A549 (cell line): ENCODE measurements at regions not wholly inside any gene's neighbourhood (a gene's known extent, or its start where the extent isn't known, plus 50 kb on each side); places are given as distances from the start of the nearest gene placed in this dataset.

Experiments used
- EP300 ChIP-seq, 2 experiments: fragments of >200 bp; sonication (Bioruptor Twin); formaldehyde crosslinking; IDR thresholded peaks; 2 replicates in 1 of 2; 3 replicates in 1 of 2; pipeline ENCODE4 v1.6.1; 2016 to 2017
- PHF8 ChIP-seq: fragments of 200-600 bp; sonication (generic); IDR thresholded peaks from 2 replicates; pipeline ENCODE4 v1.6.1; 2016; ENCODE audit warnings: low read depth, mild to moderate bottlenecking, antibody characterized with exemption, moderate library complexity, borderline replicate concordance
- POLR2A ChIP-seq: IDR thresholded peaks from 2 replicates; pipeline ENCODE4 v1.6.1; 2012; ENCODE audit warnings: mild to moderate bottlenecking, low read length
- RCOR1 ChIP-seq: fragments of 150-350 bp; IDR thresholded peaks from 2 replicates; pipeline ENCODE4 v1.6.1; 2014; ENCODE audit warnings: antibody characterized with exemption, low read length, low read depth
- ZC3H11A ChIP-seq: fragments of 450-650 bp; IDR thresholded peaks from 2 replicates; pipeline ENCODE4 v1.6.1; 2014; ENCODE audit warnings: antibody characterized with exemption, mild to moderate bottlenecking
- TF ChIP-seq, protein P1 (sequence below): IDR thresholded peaks from 2 replicates; pipeline ENCODE4 v1.6.1; 2012
- TF ChIP-seq, protein P2 (sequence below): fragments of >200 bp; sonication (Bioruptor Twin); formaldehyde crosslinking; IDR thresholded peaks from 3 replicates; pipeline ENCODE4 v1.5.1; 2016
- TF ChIP-seq, protein P3 (sequence below): fragments of 250-450 bp; sonication (Bioruptor Pico); IDR thresholded peaks from 2 replicates; pipeline ENCODE4 v1.5.0; 2020; ENCODE audit warnings: low read depth, mild to moderate bottlenecking, moderate library complexity
- TF ChIP-seq, protein P4 (sequence below): fragments of 450-650 bp; IDR thresholded peaks from 2 replicates; pipeline ENCODE4 v1.6.1; 2014; ENCODE audit warnings: antibody characterized with exemption

DNA sequence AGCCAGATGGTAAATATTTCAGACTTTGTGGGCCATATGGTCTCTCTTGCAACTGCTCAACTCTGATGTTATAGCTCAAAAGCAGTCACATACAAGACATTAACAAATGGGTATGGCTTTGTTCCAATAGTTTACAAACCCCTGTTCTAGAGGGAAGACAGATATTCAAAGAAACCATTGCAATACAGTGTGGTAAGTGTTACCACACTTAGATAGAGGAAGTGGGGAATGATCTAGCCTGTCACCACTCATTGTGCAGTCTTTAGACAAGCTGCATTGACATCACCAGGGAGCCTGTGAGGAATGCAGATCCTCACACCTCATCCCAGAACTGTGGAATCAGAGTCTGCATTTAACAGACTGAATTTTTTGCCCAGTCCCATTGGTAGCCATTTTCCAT is 80.0 kb upstream of the RGS6 start:
- TF ChIP-seq RCOR1 (no peak), ZC3H11A (no peak), POLR2A (no peak), EP300 (IDR thresholded peaks at IDR 0.05) (no peak), PHF8 (no peak)
- TF ChIP-seq, protein P1, sequence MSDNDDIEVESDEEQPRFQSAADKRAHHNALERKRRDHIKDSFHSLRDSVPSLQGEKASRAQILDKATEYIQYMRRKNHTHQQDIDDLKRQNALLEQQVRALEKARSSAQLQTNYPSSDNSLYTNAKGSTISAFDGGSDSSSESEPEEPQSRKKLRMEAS: no peak
- TF ChIP-seq, protein P2, sequence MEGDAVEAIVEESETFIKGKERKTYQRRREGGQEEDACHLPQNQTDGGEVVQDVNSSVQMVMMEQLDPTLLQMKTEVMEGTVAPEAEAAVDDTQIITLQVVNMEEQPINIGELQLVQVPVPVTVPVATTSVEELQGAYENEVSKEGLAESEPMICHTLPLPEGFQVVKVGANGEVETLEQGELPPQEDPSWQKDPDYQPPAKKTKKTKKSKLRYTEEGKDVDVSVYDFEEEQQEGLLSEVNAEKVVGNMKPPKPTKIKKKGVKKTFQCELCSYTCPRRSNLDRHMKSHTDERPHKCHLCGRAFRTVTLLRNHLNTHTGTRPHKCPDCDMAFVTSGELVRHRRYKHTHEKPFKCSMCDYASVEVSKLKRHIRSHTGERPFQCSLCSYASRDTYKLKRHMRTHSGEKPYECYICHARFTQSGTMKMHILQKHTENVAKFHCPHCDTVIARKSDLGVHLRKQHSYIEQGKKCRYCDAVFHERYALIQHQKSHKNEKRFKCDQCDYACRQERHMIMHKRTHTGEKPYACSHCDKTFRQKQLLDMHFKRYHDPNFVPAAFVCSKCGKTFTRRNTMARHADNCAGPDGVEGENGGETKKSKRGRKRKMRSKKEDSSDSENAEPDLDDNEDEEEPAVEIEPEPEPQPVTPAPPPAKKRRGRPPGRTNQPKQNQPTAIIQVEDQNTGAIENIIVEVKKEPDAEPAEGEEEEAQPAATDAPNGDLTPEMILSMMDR: no peak
- TF ChIP-seq, protein P3, sequence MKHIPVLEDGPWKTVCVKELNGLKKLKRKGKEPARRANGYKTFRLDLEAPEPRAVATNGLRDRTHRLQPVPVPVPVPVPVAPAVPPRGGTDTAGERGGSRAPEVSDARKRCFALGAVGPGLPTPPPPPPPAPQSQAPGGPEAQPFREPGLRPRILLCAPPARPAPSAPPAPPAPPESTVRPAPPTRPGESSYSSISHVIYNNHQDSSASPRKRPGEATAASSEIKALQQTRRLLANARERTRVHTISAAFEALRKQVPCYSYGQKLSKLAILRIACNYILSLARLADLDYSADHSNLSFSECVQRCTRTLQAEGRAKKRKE (CRISPR knock-in tag): no peak
- TF ChIP-seq, protein P4, sequence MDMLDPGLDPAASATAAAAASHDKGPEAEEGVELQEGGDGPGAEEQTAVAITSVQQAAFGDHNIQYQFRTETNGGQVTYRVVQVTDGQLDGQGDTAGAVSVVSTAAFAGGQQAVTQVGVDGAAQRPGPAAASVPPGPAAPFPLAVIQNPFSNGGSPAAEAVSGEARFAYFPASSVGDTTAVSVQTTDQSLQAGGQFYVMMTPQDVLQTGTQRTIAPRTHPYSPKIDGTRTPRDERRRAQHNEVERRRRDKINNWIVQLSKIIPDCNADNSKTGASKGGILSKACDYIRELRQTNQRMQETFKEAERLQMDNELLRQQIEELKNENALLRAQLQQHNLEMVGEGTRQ: no peak
